ENCODE measurements at regions not wholly inside any gene's neighbourhood (a gene's known extent, or its start where the extent isn't known, plus 50 kb on each side); places are given as distances from the start of the nearest gene placed in this dataset.
A peak's percentile ranks its signal among the peaks of the same experiment; 100 is the strongest.

DNA sequence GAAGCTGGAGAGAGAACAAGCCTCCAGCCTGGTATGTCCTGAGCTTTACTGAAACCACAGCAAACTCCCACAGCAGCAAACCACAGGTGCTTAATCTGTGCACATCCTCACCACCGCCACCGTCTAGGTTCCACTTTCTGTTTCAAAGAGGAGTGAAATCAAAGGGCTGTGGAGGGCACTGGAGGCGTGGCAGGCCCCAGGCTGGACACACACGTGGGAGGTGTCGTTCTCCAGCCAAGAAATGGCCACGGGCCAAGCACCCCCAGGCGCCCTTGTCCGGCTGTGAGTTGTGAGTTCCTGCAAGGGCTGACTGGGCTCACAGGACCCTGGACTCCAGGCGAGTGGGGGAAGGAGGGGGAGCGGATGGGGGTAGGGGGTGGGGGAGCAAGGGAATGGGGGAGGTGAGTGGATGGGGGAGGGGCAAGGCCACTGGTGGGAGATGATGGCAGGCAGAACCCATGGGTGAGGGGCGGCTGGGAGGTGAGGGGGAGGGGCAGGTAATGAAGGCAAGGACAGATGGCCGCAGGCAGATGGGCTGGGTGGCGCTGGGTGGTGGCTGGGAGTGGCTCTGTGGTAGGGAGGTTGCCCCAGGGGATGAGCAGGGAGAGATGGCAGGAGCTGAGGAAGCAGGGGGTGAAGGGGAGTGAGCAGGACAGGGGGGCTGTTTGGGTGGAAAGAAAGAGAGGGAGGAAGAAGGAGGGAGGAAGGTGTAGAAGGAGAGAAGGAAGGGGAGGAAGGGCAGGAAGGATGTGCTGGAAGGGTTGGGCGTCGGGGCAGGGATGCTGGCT is 86.7 kb downstream of the NCOR2 start:
- intact Hi-C loops (cut with micrococcal nuclease) = loop anchor here (1.0 kb wide), 1 partner anchor 14 kb away; no protein-coding TSS in a partner anchor
- H3K27ac Mint-ChIP-seq = no peak overlapping the region

DNA sequence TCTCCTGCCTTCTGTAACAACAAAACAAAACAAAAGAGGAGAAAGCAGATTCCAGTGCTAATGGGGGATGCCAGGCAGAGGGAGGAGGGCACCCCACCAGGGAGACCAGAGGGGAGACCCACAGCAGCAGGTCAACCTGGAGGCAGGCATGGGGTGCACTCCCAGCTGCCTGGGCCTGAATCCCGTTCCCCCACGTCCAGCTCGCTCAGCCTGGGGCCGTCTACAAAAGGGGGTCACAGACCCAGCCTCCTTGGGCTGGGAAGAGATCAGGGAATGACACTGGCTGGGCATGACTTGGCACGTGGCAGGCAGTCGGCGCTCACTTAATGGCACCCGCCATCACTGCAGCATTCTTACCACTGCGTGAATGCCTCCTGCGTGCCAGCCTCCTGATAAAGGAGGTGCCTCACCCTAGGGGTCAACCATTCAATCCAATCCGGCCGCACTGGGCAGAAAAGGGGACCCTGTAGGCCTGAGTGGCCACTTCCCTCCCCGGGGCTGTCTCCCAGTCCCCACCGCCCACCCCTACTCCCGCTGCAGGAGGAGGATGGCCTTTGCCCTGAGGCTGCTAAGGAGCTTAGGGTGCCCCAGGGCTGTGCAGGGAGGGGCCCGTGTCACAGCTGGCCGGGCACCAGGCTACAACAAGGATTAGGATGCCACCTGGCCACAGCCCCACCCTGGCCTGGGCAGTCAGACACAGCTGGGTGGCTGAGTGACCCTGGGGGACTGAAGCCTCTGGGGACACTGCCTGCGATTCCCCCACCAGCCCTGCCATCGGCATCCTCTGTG is 87.5 kb downstream of the NCOR2 start:
- peaks cover 35% of the 10 kb centered on the region for H3K4me1 Mint-ChIP-seq
- no peak for DNase-seq
- peaks cover 51% of the 10 kb centered on the region for H3K36me3 Mint-ChIP-seq (ENCODE audit: low read depth)
- no peak overlapping the region for H3K4me3 Mint-ChIP-seq
- H3K27ac Mint-ChIP-seq = no peak overlapping the region
- no peaks in the 10 kb centered on the region for H3K27me3 Mint-ChIP-seq
- intact Hi-C loops (cut with micrococcal nuclease) = loop anchor here (1.0 kb wide), 1 partner anchor 14 kb away; no protein-coding TSS in a partner anchor
- H3K9me3 Mint-ChIP-seq = no peaks in the 10 kb centered on the region

More for the DNA sequence above, 86.7 kb downstream of the NCOR2 start:
- Mint-ChIP-seq H3K36me3 (ENCODE audit: low read depth) (peaks cover 50% of the 10 kb centered on the region), H3K9me3 (no peaks in the 10 kb centered on the region), H3K4me3 (no peak overlapping the region), H3K27me3 (no peaks in the 10 kb centered on the region), H3K4me1 (peaks cover 35% of the 10 kb centered on the region)
- DNase-seq = peak; percentile 89

DNA sequence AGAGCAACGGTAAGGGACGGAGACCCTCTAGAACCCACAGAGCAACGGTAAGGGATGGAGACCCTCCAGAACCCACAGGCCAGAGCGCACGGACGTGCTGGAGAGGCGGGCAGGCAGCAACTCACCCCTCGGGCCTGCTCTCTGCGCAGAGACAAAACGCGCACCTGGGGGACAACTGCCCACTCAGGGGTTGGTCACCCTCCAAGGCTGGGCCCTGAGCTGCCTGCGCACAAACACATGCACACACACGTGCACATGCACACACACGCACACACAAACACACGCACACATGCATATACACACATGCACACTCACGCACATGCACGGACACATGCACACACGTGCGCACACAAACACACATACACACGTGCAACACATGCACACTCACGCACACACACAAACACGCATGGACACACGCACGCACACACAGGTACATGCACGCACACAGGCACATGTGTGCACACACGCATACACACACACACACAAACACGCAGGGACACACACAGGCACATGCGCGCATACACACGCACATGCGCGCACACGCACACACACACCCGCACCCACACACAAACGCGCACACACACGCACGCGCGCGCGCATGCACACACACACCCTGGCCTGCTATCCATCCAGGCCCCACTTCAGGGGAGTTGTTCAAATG is 88.3 kb downstream of the NCOR2 start:
- DNase-seq = no peak
- Mint-ChIP-seq H3K27me3 (no peaks in the 10 kb centered on the region), H3K4me3 (no peak overlapping the region), H3K36me3 (ENCODE audit: low read depth) (peaks cover 51% of the 10 kb centered on the region), H3K9me3 (peaks cover under 1% of the 10 kb centered on the region), H3K4me1 (peaks cover 29% of the 10 kb centered on the region), H3K27ac (no peak overlapping the region)
- intact Hi-C loops (cut with micrococcal nuclease) = no loop called here

DNA sequence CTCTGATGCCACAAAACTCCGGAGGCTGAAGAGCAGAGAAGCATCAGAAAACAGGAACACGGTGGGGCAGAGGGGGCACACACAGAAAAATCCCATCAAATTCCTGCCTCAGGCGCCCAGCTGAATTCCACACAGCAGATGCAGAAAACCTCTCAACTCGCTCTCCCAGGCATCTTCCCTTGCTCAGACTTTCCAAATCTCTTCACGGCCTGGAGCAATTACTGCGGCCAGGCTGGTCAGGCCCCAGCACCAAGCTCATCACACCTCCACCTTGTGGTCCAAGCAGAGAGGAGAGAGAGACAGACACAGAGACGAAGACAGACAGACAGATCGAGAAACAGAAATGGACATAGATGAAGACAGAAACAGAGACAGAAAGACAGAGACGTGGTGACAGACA is 89.0 kb downstream of the NCOR2 start:
- Mint-ChIP-seq H3K27ac (peak overlapping the region; percentile 16), H3K9me3 (peaks cover 6% of the 10 kb centered on the region), H3K4me3 (no peak overlapping the region), H3K27me3 (no peaks in the 10 kb centered on the region), H3K4me1 (peaks cover 26% of the 10 kb centered on the region), H3K36me3 (ENCODE audit: low read depth) (peaks cover 53% of the 10 kb centered on the region)
- DNase-seq = no peak
- intact Hi-C loops (cut with micrococcal nuclease) = no loop called here

DNA sequence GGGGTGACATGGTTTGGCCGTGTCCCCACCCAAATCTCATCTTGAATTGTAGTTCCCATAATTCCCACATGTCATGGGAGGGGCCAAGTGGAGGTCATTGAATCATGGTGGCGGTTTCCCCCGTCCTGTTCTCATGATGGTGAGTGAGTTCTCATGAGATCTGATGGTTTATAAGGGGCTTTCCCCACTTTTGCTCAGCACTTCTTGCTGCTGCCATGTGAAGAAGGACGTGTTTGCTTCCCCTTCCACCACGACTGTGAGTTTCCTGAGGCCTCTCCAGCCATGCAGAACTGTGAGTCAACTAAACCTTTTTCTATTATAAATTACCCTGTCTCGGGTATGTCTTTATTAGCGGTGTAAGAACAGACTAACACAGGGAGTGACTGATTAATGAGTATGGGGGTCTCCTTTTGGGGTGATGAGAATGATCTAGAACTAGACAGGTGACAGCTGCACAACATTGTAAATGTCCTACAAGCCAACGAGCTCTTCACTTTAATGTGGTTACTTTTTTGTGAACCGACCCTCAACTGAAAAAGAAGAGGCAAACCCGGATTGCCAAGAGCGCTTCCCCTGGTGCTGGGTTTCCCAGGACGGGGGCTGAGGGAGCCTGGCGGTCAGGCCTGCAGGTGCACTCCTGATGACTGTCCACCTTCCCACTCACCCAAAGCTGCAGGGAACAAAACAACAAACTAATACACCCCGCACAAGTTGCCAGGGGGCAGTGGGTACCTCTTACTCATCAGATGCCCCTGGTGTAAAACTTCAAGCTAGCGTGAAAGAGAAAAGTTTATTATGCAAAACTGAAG is 90.1 kb downstream of the NCOR2 start:
- no peak overlapping the region for H3K27ac Mint-ChIP-seq
- intact Hi-C loops (cut with micrococcal nuclease) = no loop called here
- no peak overlapping the region for H3K4me3 Mint-ChIP-seq
- DNase-seq = no peak
- peaks cover 6% of the 10 kb centered on the region for H3K9me3 Mint-ChIP-seq
- H3K27me3 Mint-ChIP-seq = no peaks in the 10 kb centered on the region
- peaks cover 26% of the 10 kb centered on the region for H3K4me1 Mint-ChIP-seq
- H3K36me3 Mint-ChIP-seq (ENCODE audit: low read depth) = peaks cover 63% of the 10 kb centered on the region

DNA sequence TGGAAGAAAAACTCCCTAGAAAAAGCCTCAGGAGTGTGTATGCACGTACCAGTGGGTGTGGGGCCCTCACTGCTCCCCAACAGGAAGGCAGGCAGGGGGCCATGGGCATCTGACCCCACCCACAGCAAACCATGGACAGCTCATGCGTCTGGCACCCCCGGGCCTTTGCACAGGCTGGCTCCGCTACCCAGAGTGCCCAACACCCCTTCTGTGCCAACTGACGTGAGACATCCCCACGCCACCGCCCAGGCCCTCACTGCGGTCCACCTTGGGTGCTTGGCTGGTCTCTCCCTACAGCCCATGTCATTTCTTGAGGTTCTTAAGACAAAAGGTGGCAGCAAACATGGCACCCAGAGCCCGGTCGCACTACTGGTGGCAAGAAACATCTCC is 91.4 kb downstream of the NCOR2 start:
- DNase-seq = no peak
- Mint-ChIP-seq H3K27ac (no peak overlapping the region), H3K9me3 (peaks cover 9% of the 10 kb centered on the region), H3K4me3 (no peak overlapping the region), H3K27me3 (no peaks in the 10 kb centered on the region), H3K4me1 (peaks cover 19% of the 10 kb centered on the region), H3K36me3 (ENCODE audit: low read depth) (peaks cover 69% of the 10 kb centered on the region)
- intact Hi-C loops (cut with micrococcal nuclease) = no loop called here

DNA sequence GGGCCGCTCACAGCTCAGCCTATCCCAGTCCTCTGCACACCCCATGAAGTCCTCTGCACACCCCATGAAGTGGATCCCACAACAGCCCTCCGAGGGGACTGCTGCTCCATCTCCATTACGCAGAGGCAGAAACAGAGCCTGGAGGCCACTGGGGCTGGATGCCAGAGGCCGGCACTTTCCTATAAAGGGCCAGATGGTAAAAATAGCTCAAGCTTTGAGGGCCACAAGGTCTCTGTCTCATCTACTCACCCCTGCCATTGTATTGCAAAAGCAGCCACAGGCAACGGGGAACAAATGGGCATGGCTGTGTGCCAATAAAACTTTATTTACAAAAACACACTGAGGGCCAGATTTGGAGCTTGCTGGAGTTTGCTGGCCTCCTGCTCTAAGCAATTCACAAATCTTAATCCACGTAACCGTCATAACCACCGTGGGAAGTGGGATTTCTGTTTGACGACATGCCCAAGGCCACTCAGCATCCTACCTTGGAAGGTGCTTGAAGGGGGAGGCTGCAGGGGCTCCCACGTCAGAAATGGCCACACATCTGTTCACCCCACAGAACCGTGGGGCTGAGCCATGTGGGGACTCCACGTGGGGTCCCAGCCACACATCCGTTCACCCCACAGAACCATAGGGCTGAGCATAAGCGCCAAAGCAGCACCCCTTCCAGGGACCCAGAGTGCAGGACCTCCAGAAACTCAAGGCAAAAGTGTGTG is 92.0 kb downstream of the NCOR2 start:
- Mint-ChIP-seq H3K36me3 (ENCODE audit: low read depth) (peaks cover 73% of the 10 kb centered on the region), H3K4me3 (no peak overlapping the region), H3K27me3 (no peaks in the 10 kb centered on the region), H3K4me1 (peaks cover 17% of the 10 kb centered on the region), H3K27ac (no peak overlapping the region), H3K9me3 (peaks cover 10% of the 10 kb centered on the region)
- intact Hi-C loops (cut with micrococcal nuclease) = no loop called here
- no peak for DNase-seq

DNA sequence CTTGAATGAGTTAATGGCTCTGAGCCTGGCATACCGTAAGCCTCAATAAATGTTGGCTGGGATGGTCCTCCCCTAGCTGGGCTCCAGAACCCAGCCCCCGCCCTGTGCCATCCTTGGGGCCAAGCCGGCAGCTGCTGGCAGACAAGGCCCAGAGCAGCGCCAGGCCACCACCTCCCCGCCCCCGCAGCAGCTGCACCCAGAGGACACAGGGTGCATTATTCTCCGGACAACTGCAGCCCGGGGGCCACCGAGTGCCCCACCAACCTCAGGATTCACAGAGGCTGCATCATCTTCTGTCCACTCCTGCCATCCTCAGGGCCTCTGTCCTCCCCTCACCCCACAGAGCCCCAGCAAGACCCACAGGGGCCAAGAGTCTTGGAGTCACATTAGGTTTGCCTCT is 92.7 kb downstream of the NCOR2 start:
- no peak overlapping the region for H3K4me3 Mint-ChIP-seq
- peaks cover 15% of the 10 kb centered on the region for H3K4me1 Mint-ChIP-seq
- H3K27me3 Mint-ChIP-seq = no peaks in the 10 kb centered on the region
- no peak overlapping the region for H3K27ac Mint-ChIP-seq
- peaks cover 80% of the 10 kb centered on the region for H3K36me3 Mint-ChIP-seq (ENCODE audit: low read depth)
- peaks cover 10% of the 10 kb centered on the region for H3K9me3 Mint-ChIP-seq
- intact Hi-C loops (cut with micrococcal nuclease) = no loop called here
- no peak for DNase-seq

DNA sequence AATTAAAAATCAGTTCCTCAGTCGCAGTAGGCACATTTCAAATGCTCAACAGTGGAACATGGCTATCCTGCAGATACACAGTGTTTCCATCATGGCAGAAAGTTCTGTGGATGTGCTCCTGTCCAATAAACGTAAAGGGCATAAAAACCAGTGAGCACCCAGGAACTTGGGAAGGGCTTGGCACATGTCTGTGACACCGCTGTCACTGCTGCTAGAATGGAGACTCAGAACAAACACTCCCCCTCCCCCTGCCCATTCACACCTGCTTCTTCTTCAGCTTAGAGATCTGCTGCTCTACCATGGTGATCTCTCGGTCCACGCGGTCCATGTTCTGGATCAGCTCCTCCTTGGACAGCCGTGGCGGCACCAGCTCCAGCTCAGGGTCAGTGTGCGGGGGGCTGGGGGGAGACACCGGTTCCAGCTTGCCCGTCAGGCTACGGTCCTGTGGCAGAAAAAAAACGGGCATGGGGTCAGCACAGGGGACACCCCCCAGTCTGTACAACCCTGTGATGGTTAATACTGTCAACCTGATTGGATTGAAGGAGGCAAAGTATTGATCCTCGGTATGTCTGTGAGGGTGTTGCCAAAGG is 94.6 kb downstream of the NCOR2 start:
- peaks cover 78% of the 10 kb centered on the region for H3K36me3 Mint-ChIP-seq (ENCODE audit: low read depth)
- no peak overlapping the region for H3K4me3 Mint-ChIP-seq
- intact Hi-C loops (cut with micrococcal nuclease) = no loop called here
- H3K27me3 Mint-ChIP-seq = no peaks in the 10 kb centered on the region
- peaks cover 7% of the 10 kb centered on the region for H3K4me1 Mint-ChIP-seq
- H3K27ac Mint-ChIP-seq = no peak overlapping the region
- no peak for DNase-seq
- H3K9me3 Mint-ChIP-seq = peaks cover 10% of the 10 kb centered on the region

DNA sequence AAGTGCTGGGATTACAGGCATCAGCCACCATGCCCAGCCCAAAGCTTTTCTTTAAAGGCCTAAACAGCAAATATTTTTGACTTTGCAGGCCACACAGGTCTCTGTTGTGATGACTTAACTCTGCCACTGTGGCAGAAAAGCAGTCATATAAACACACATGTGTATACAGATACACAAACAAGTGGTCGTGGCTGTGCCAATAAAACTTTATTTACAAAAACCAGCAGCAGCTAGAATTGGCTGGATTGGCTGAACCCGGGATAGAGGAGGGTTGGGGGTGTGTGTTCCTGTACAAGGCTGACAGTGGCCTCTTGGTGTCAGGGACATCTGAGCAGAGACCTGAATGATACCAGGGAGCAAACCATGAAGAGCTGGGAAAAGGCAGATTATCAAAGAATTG is 95.6 kb downstream of the NCOR2 start:
- DNase-seq = no peak
- intact Hi-C loops (cut with micrococcal nuclease) = no loop called here
- Mint-ChIP-seq H3K27me3 (no peaks in the 10 kb centered on the region), H3K9me3 (peaks cover 10% of the 10 kb centered on the region), H3K36me3 (ENCODE audit: low read depth) (peaks cover 72% of the 10 kb centered on the region), H3K27ac (no peak overlapping the region), H3K4me3 (no peak overlapping the region), H3K4me1 (peaks cover 8% of the 10 kb centered on the region)

DNA sequence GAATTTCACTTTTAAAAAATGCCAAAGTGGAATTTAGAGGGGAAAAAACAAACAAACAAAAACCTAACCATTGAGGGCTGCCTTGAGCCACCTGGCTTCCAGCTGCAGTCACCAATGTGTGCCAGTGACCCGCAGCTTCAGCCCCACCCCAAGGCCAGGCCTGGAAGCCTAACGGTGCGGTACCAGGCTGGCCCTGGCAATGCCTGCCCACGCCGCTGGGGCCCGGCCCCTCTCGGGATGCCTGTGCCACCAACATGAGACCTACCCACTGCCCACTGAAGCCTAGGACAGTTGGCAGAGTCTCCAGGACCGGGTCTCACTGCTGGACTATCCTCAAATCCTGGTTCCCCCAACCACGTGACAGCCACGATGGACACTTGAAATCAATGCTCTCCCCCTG is 96.6 kb downstream of the NCOR2 start:
- H3K4me3 Mint-ChIP-seq = no peak overlapping the region
- intact Hi-C loops (cut with micrococcal nuclease) = no loop called here

DNA sequence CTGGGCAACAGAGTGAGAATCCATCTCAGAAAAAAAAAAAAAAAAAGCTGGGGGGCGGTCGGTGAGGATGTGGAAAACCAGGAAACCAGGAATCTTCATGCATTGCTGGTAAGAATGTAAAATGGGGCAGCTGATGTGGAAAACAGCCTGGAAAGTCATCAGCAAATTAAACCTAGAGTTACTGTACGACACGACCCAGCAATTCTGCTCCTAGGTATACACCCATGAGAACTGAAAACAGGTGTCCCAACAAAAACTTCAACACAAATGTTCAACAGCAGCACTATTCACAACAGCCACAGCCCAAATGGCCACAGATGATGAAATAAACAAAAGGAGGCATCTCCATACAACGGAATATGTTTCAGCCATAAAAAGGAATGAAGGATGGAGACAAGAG is 97.3 kb downstream of the NCOR2 start:
- DNase-seq = no peak
- Mint-ChIP-seq H3K4me3 (no peak overlapping the region), H3K4me1 (peaks cover 14% of the 10 kb centered on the region), H3K36me3 (ENCODE audit: low read depth) (peaks cover 75% of the 10 kb centered on the region), H3K27me3 (no peaks in the 10 kb centered on the region), H3K9me3 (peaks cover 10% of the 10 kb centered on the region), H3K27ac (no peak overlapping the region)
- intact Hi-C loops (cut with micrococcal nuclease) = no loop called here

More for the DNA sequence above, 96.6 kb downstream of the NCOR2 start:
- no peak overlapping the region for H3K27ac Mint-ChIP-seq
- peaks cover 14% of the 10 kb centered on the region for H3K4me1 Mint-ChIP-seq
- no peak for DNase-seq
- peaks cover 10% of the 10 kb centered on the region for H3K9me3 Mint-ChIP-seq
- peaks cover 71% of the 10 kb centered on the region for H3K36me3 Mint-ChIP-seq (ENCODE audit: low read depth)
- no peaks in the 10 kb centered on the region for H3K27me3 Mint-ChIP-seq

Measured in activated CD4-positive, alpha-beta T cell treated with anti-CD3 and anti-CD28 coated beads, Interleukin-2, amount 10 ng/mL, durations not matched to agents 24 days and 14 days (primary cell).